Neural crest cell (in vitro differentiated cells): ENCODE measurements at regions not wholly inside any gene's neighbourhood (a gene's known extent, or its start where the extent isn't known, plus 50 kb on each side); places are given as distances from the start of the nearest gene placed in this dataset.

Source experiments
- DNase-seq: peaks from one replicate; pipeline ENCODE4 v3.0.0; 2021; ENCODE audit warnings: low read depth, mixed read lengths, low spot score
- H3K27ac Mint-ChIP-seq: one replicate; pipeline ENCODE4 v1.8.0; 2021; ENCODE audit warnings: mild to moderate bottlenecking, mixed read lengths; ENCODE audit not compliant: unreplicated experiment
- H3K27me3 Mint-ChIP-seq: 2 replicates; pipeline ENCODE4 v1.8.0; 2021; ENCODE audit warnings: low read depth, mild to moderate bottlenecking, mixed read lengths
- H3K36me3 Mint-ChIP-seq: 2 replicates; pipeline ENCODE4 v1.8.0; 2021; ENCODE audit warnings: low read depth, mild to moderate bottlenecking, mixed read lengths
- H3K4me1 Mint-ChIP-seq: 2 replicates; pipeline ENCODE4 v1.8.0; 2021; ENCODE audit warnings: mixed read lengths
- H3K4me3 Mint-ChIP-seq: one replicate; pipeline ENCODE4 v1.8.0; 2021; ENCODE audit warnings: mild to moderate bottlenecking, mixed read lengths
- H3K9me3 Mint-ChIP-seq: 2 replicates; pipeline ENCODE4 v1.8.0; 2021; ENCODE audit warnings: mixed read lengths
- TF ChIP-seq, protein P1 (sequence below): fragments of 200-600 bp; sonication (generic); conservative IDR thresholded peaks from 2 replicates; pipeline ENCODE4 v1.5.0; 2021; ENCODE audit warnings: antibody characterized with exemption, mild to moderate bottlenecking

- peak; percentile 25 for DNase-seq
- H3K4me3 Mint-ChIP-seq = peak overlapping the region; percentile 36
- no peaks in the 10 kb centered on the region for H3K27me3 Mint-ChIP-seq
- TF ChIP-seq, protein P1, sequence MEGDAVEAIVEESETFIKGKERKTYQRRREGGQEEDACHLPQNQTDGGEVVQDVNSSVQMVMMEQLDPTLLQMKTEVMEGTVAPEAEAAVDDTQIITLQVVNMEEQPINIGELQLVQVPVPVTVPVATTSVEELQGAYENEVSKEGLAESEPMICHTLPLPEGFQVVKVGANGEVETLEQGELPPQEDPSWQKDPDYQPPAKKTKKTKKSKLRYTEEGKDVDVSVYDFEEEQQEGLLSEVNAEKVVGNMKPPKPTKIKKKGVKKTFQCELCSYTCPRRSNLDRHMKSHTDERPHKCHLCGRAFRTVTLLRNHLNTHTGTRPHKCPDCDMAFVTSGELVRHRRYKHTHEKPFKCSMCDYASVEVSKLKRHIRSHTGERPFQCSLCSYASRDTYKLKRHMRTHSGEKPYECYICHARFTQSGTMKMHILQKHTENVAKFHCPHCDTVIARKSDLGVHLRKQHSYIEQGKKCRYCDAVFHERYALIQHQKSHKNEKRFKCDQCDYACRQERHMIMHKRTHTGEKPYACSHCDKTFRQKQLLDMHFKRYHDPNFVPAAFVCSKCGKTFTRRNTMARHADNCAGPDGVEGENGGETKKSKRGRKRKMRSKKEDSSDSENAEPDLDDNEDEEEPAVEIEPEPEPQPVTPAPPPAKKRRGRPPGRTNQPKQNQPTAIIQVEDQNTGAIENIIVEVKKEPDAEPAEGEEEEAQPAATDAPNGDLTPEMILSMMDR = no peak
- peak overlapping the region; percentile 85 for H3K27ac Mint-ChIP-seq
- H3K4me1 Mint-ChIP-seq = peaks cover 46% of the 10 kb centered on the region
- H3K9me3 Mint-ChIP-seq = peaks cover 2% of the 10 kb centered on the region
- peaks cover 15% of the 10 kb centered on the region for H3K36me3 Mint-ChIP-seq
These were observed 74.6 kb upstream of the NPAS1 start for GRCh38 chr19:46944918-46945628.

- Mint-ChIP-seq H3K4me3 (no peak overlapping the region), H3K4me1 (peaks cover 51% of the 10 kb centered on the region), H3K9me3 (peaks cover 2% of the 10 kb centered on the region), H3K27me3 (no peaks in the 10 kb centered on the region), H3K36me3 (peaks cover 13% of the 10 kb centered on the region), H3K27ac (no peak overlapping the region)
- no peak for DNase-seq
- TF ChIP-seq, protein P1 = no peak
These were observed 73.7 kb upstream of the NPAS1 start for GRCh38 chr19:46945694-46946489.

DNA sequence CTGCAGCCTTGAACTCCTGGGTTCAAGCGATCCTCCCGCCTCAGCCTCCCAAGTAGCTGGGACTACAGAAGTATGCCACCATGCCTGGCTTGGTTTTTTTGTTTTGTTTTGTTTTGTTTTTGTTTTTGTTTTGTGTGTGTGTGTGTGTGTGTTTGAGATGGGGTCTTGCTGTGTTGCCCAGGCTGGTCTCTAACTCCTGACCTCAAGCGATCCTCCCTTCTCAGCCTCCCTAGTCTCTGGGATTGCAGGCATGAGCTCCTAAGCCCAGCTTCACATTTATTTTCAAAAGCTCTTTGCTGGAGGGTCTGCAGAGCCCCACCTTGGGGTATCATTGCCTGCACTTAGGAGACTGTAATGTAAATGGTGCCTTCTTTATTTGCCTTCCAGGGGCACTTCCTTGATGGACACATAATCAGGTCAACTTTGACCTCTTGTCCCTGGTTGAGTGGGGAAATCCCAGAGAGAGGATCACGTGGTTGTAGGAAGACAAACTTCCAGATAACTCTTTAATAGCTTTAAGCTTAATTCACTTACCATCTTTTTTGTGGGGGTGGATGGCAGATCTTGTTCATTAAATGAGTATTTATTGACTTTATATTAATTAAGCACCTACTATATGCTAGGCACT lies 72.9 kb upstream of the NPAS1 start:
- Mint-ChIP-seq H3K36me3 (peaks cover 15% of the 10 kb centered on the region), H3K27me3 (no peaks in the 10 kb centered on the region), H3K4me1 (peaks cover 56% of the 10 kb centered on the region), H3K4me3 (no peak overlapping the region), H3K27ac (peak overlapping the region; percentile 67), H3K9me3 (peaks cover 2% of the 10 kb centered on the region)
- TF ChIP-seq, protein P1 = no peak
- DNase-seq = no peak

GRCh38 chr19:46947866-46948265 lies 71.8 kb upstream of the NPAS1 start:
- Mint-ChIP-seq H3K27ac (no peak overlapping the region), H3K4me3 (no peak overlapping the region), H3K9me3 (peaks cover 2% of the 10 kb centered on the region), H3K36me3 (peaks cover 16% of the 10 kb centered on the region), H3K27me3 (no peaks in the 10 kb centered on the region), H3K4me1 (peaks cover 54% of the 10 kb centered on the region)
- TF ChIP-seq, protein P1 = no peak
- DNase-seq = no peak

GRCh38 chr19:46950526-46951170 lies 69.0 kb upstream of the NPAS1 start:
- H3K36me3 Mint-ChIP-seq = peaks cover 26% of the 10 kb centered on the region
- H3K4me1 Mint-ChIP-seq = peaks cover 53% of the 10 kb centered on the region
- H3K27ac Mint-ChIP-seq = peak overlapping the region; percentile 86
- TF ChIP-seq, protein P1 = no peak
- H3K4me3 Mint-ChIP-seq = no peak overlapping the region
- DNase-seq = no peak
- peaks cover 2% of the 10 kb centered on the region for H3K9me3 Mint-ChIP-seq
- H3K27me3 Mint-ChIP-seq = no peaks in the 10 kb centered on the region
